Ovary (tissue), 3 donors: ENCODE measurements at regions not wholly inside any gene's neighbourhood (a gene's known extent, or its start where the extent isn't known, plus 50 kb on each side); places are given as distances from the start of the nearest gene placed in this dataset.

Experiments used
- EP300 ChIP-seq: sonication (generic); formaldehyde crosslinking; IDR thresholded peaks from one replicate; pipeline ENCODE4 v1.6.1; 2017; ENCODE audit warnings: antibody characterized with exemption
- POLR2A ChIP-seq: fragments of 450-650 bp; IDR thresholded peaks from one replicate; pipeline ENCODE4 v1.6.1; 2017; ENCODE audit warnings: antibody characterized with exemption, mild to moderate bottlenecking, moderate library complexity
- TF ChIP-seq, protein P1 (sequence below), 3 donors: fragments of 450-650 bp in 2 of 3; fragments of 200-600 bp in 1 of 3; IDR thresholded peaks; one replicate each; pipeline versions ENCODE4 v1.5.1 to v1.8.0; 2016 to 2022; ENCODE audit warnings: antibody characterized with exemption in 3 of 3, mild to moderate bottlenecking in 1 of 3
- donor health status: DM: no; HTN: no; CAD: no.

GRCh38 chr7:45975367-45975766 lies 54.3 kb upstream of the IGFBP3 start:
- TF ChIP-seq, protein P1, sequence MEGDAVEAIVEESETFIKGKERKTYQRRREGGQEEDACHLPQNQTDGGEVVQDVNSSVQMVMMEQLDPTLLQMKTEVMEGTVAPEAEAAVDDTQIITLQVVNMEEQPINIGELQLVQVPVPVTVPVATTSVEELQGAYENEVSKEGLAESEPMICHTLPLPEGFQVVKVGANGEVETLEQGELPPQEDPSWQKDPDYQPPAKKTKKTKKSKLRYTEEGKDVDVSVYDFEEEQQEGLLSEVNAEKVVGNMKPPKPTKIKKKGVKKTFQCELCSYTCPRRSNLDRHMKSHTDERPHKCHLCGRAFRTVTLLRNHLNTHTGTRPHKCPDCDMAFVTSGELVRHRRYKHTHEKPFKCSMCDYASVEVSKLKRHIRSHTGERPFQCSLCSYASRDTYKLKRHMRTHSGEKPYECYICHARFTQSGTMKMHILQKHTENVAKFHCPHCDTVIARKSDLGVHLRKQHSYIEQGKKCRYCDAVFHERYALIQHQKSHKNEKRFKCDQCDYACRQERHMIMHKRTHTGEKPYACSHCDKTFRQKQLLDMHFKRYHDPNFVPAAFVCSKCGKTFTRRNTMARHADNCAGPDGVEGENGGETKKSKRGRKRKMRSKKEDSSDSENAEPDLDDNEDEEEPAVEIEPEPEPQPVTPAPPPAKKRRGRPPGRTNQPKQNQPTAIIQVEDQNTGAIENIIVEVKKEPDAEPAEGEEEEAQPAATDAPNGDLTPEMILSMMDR (IDR thresholded peaks at IDR 0.05), result no peak
- no peak for TF ChIP-seq POLR2A
- TF ChIP-seq EP300, result no peak
